LNCAP (cell line): ENCODE measurements at regions not wholly inside any gene's neighbourhood (a gene's known extent, or its start where the extent isn't known, plus 50 kb on each side); places are given as distances from the start of the nearest gene placed in this dataset.

Experiments
- CTCF ChIP-seq: fragments of 450-650 bp; IDR thresholded peaks from 2 replicates; pipeline ENCODE4 v1.5.1; 2017; ENCODE audit warnings: mild to moderate bottlenecking

- TF ChIP-seq CTCF = no peak
Measured at GRCh38 chr6:18335948-18336347, 51.2 kb upstream of the RNF144B start.

- no peak for TF ChIP-seq CTCF
Measured at GRCh38 chr6:18334251-18334650, 52.9 kb upstream of the RNF144B start.

GRCh38 chr6:18330548-18331081 is 56.5 kb upstream of the RNF144B start:
- no peak for TF ChIP-seq CTCF

- no peak for TF ChIP-seq CTCF
Measured at GRCh38 chr6:18329776-18330175, 57.4 kb upstream of the RNF144B start.

GRCh38 chr6:18328540-18328939 is 58.6 kb upstream of the RNF144B start:
- TF ChIP-seq CTCF = no peak

- TF ChIP-seq CTCF = no peak
Measured at GRCh38 chr6:18328070-18328469, 59.1 kb upstream of the RNF144B start.

- no peak for TF ChIP-seq CTCF
Measured at GRCh38 chr6:18327626-18328025, 59.5 kb upstream of the RNF144B start.

GRCh38 chr6:18326980-18327379 is 60.2 kb upstream of the RNF144B start:
- no peak for TF ChIP-seq CTCF
